GM21528 (cell line): ENCODE measurements at regions not wholly inside any gene's neighbourhood (a gene's known extent, or its start where the extent isn't known, plus 50 kb on each side); places are given as distances from the start of the nearest gene placed in this dataset.

Experiments used
- ATAC-seq: cut with Tn5 transposase; IDR thresholded peaks from one replicate; pipeline ENCODE4 v1.9.1; 2021; ENCODE audit warnings: mild to moderate bottlenecking, moderate library complexity; ENCODE audit not compliant: unreplicated experiment, low FRiP score

- no peak for ATAC-seq
Observed at GRCh38 chr13:104411141-104411765, 1345.0 kb upstream of the SLC10A2 start.

- no peak for ATAC-seq
Observed at GRCh38 chr13:104408733-104409132, 1342.5 kb upstream of the SLC10A2 start.

- no peak for ATAC-seq
Observed at GRCh38 chr13:104404325-104404724, 1338.1 kb upstream of the SLC10A2 start.

GRCh38 chr13:104389691-104390090, 1323.5 kb upstream of the SLC10A2 start:
- ATAC-seq = no peak

GRCh38 chr13:104387510-104387909, 1321.3 kb upstream of the SLC10A2 start:
- ATAC-seq = no peak

- no peak for ATAC-seq
Observed at GRCh38 chr13:104385404-104385803, 1319.2 kb upstream of the SLC10A2 start.

- no peak for ATAC-seq
Observed at GRCh38 chr13:104382951-104383350, 1316.7 kb upstream of the SLC10A2 start.

GRCh38 chr13:104376588-104376987, 1310.4 kb upstream of the SLC10A2 start:
- no peak for ATAC-seq

GRCh38 chr13:104375614-104376013, 1309.4 kb upstream of the SLC10A2 start:
- no peak for ATAC-seq

- no peak for ATAC-seq
Observed at GRCh38 chr13:104372095-104372655, 1306.0 kb upstream of the SLC10A2 start.

- no peak for ATAC-seq
Observed at GRCh38 chr13:104365430-104365829, 1299.2 kb upstream of the SLC10A2 start.

- no peak for ATAC-seq
Observed at GRCh38 chr13:104357672-104358354, 1291.6 kb upstream of the SLC10A2 start.

GRCh38 chr13:104357174-104357573, 1291.0 kb upstream of the SLC10A2 start:
- ATAC-seq = no peak

GRCh38 chr13:104355041-104355670, 1288.9 kb upstream of the SLC10A2 start:
- no peak for ATAC-seq

- no peak for ATAC-seq
Observed at GRCh38 chr13:104327211-104327610, 1261.0 kb upstream of the SLC10A2 start.

GRCh38 chr13:104326523-104326922, 1260.3 kb upstream of the SLC10A2 start:
- ATAC-seq = no peak

- no peak for ATAC-seq
Observed at GRCh38 chr13:104321756-104322155, 1255.5 kb upstream of the SLC10A2 start.

GRCh38 chr13:104320446-104320845, 1254.2 kb upstream of the SLC10A2 start:
- no peak for ATAC-seq

GRCh38 chr13:104318121-104318520, 1251.9 kb upstream of the SLC10A2 start:
- ATAC-seq = no peak

GRCh38 chr13:104315606-104316005, 1249.4 kb upstream of the SLC10A2 start:
- no peak for ATAC-seq

GRCh38 chr13:104314926-104315535, 1248.8 kb upstream of the SLC10A2 start:
- no peak for ATAC-seq
